KMS-11 (cell line): ENCODE measurements at regions not wholly inside any gene's neighbourhood (a gene's known extent, or its start where the extent isn't known, plus 50 kb on each side); places are given as distances from the start of the nearest gene placed in this dataset.

Experiments used
- H2AFZ ChIP-seq: fragments of 200-600 bp; sonication (generic); 2 replicates; pipeline ENCODE4 v1.6.1; 2016; ENCODE audit warnings: antibody characterized with exemption, mixed run types, low read depth
- H3K27ac ChIP-seq: fragments of 200-600 bp; sonication (generic); 2 replicates; pipeline ENCODE4 v1.6.1; 2016; ENCODE audit warnings: mild to moderate bottlenecking, mixed run types
- H3K27me3 ChIP-seq: fragments of 200-600 bp; sonication (generic); 2 replicates; pipeline ENCODE4 v1.6.1; 2017; ENCODE audit warnings: mild to moderate bottlenecking, low read depth, mixed run types, moderate library complexity; ENCODE audit not compliant: insufficient read depth
- H3K36me3 ChIP-seq: fragments of 200-600 bp; sonication (generic); 2 replicates; pipeline ENCODE4 v1.6.1; 2017; ENCODE audit warnings: mild to moderate bottlenecking, mixed run types; ENCODE audit not compliant: insufficient read depth
- H3K4me1 ChIP-seq: fragments of 200-600 bp; sonication (generic); 2 replicates; pipeline ENCODE4 v1.6.1; 2016; ENCODE audit warnings: mild to moderate bottlenecking, low read depth, mixed run types; ENCODE audit not compliant: poor library complexity, severe bottlenecking
- H3K4me2 ChIP-seq: fragments of 200-600 bp; sonication (generic); 2 replicates; pipeline ENCODE4 v1.7.0; 2016; ENCODE audit warnings: mild to moderate bottlenecking, mixed run types
- H3K4me3 ChIP-seq: fragments of 200-600 bp; sonication (generic); IDR thresholded peaks from 2 replicates; pipeline ENCODE4 v1.6.1; 2017; ENCODE audit warnings: low read depth, low read length, mixed read lengths; ENCODE audit not compliant: insufficient read depth
- H3K79me2 ChIP-seq: fragments of 200-600 bp; sonication (generic); 2 replicates; pipeline ENCODE4 v1.6.1; 2016; ENCODE audit warnings: low read depth, mixed run types; ENCODE audit not compliant: insufficient read depth
- H3K9ac ChIP-seq: fragments of 200-600 bp; sonication (generic); 2 replicates; pipeline ENCODE4 v1.6.1; 2016; ENCODE audit warnings: mild to moderate bottlenecking, mixed run types
- H4K20me1 ChIP-seq: fragments of 200-600 bp; sonication (generic); 2 replicates; pipeline ENCODE4 v1.6.1; 2016; ENCODE audit warnings: mild to moderate bottlenecking, mixed run types; ENCODE audit not compliant: insufficient read depth
- CTCF ChIP-seq: fragments of 200-600 bp; sonication (generic); conservative IDR thresholded peaks from 2 replicates; pipeline ENCODE4 v1.6.1; 2017; ENCODE audit warnings: low read depth, mild to moderate bottlenecking, antibody characterized with exemption, low read length, moderate library complexity, mixed read lengths

- Histone ChIP-seq H3K27ac (no peak overlapping the region), H3K9ac (no peak overlapping the region), H3K4me1 (no peaks in the 10 kb centered on the region), H3K4me3 (no peak overlapping the region), H2AFZ (no peak overlapping the region), H3K79me2 (no peaks in the 10 kb centered on the region), H3K36me3 (no peaks in the 10 kb centered on the region), H3K27me3 (no peaks in the 10 kb centered on the region), H4K20me1 (no peaks in the 10 kb centered on the region), H3K4me2 (no peak overlapping the region)
- TF ChIP-seq CTCF: no peak
These were observed 277.0 kb downstream of the ZEB1 start for GRCh38 chr10:31595992-31596391.

- Histone ChIP-seq H3K4me3 (no peak overlapping the region), H3K27me3 (no peaks in the 10 kb centered on the region), H3K4me1 (no peaks in the 10 kb centered on the region), H3K79me2 (no peaks in the 10 kb centered on the region), H3K9ac (no peak overlapping the region), H4K20me1 (no peaks in the 10 kb centered on the region), H2AFZ (no peak overlapping the region), H3K36me3 (no peaks in the 10 kb centered on the region), H3K27ac (no peak overlapping the region), H3K4me2 (no peak overlapping the region)
- no peak for TF ChIP-seq CTCF
These were observed 275.4 kb downstream of the ZEB1 start for GRCh38 chr10:31594347-31594873.

GRCh38 chr10:31593124-31593523 is 274.1 kb downstream of the ZEB1 start:
- Histone ChIP-seq H3K4me2 (no peak overlapping the region), H3K36me3 (no peaks in the 10 kb centered on the region), H3K27me3 (no peaks in the 10 kb centered on the region), H3K4me3 (no peak overlapping the region), H4K20me1 (no peaks in the 10 kb centered on the region), H3K4me1 (no peaks in the 10 kb centered on the region), H3K9ac (no peak overlapping the region), H3K79me2 (no peaks in the 10 kb centered on the region), H2AFZ (no peak overlapping the region), H3K27ac (no peak overlapping the region)
- TF ChIP-seq CTCF: no peak

GRCh38 chr10:31591569-31591968 is 272.6 kb downstream of the ZEB1 start:
- Histone ChIP-seq H4K20me1 (no peaks in the 10 kb centered on the region), H3K79me2 (no peaks in the 10 kb centered on the region), H3K4me3 (no peak overlapping the region), H3K4me2 (no peak overlapping the region), H3K9ac (no peak overlapping the region), H2AFZ (no peak overlapping the region), H3K4me1 (no peaks in the 10 kb centered on the region), H3K27ac (no peak overlapping the region), H3K36me3 (no peaks in the 10 kb centered on the region), H3K27me3 (no peaks in the 10 kb centered on the region)
- TF ChIP-seq CTCF: no peak
